ENCODE measurements at regions not wholly inside any gene's neighbourhood (a gene's known extent, or its start where the extent isn't known, plus 50 kb on each side); places are given as distances from the start of the nearest gene placed in this dataset.

DNA sequence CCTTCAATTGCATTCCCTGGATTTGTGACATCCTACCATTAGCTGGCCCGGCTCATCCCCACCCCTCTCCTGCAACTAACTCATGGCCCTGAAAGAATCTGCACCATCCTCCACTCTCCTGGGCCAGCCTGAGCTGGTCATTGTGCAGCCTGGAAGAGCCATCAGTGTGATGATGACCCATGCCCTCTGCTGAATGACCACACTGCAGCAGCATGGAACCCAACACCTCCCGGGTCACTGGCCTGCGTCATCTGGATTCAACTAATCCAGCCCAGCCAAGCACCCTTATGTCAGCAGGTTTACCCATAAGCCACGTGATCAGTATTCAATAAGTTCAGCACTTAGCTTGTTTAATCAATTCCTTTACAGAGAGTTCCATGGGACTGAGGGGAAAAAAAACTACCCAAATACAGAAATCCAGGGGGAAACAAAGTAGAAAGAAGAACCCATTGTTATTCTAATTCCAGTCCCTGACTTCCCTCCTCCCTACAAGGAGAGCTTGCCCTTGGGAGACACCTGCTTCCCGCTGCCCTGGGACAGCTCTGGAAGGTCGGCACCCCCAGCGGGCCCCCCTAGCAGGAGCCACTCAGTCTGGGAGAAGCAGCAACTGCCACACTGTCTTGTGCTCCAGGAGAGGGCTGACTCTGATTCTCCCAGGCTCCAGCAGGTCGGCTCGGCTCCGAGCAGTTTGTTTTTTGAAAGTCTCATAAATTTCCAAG is 309.1 kb upstream of the TLE3 start:
- H3K4me1 ChIP-seq, result no peaks in the 10 kb centered on the region
- H3K9me3 ChIP-seq (ENCODE audit: control insufficient read depth, low read length), result no peaks in the 10 kb centered on the region
- H3K4me2 ChIP-seq (ENCODE audit: low read length), result no peak overlapping the region
- no peaks in the 10 kb centered on the region for H3K79me2 ChIP-seq
- H3K9ac ChIP-seq, result no peak overlapping the region
- H3K4me3 ChIP-seq (ENCODE audit: low read depth, low read length), result no peak overlapping the region
- H3K27ac ChIP-seq, result no peak overlapping the region
- H3K27me3 ChIP-seq (ENCODE audit: control insufficient read depth, insufficient read depth, low read length), result no peaks in the 10 kb centered on the region
- H3K36me3 ChIP-seq (ENCODE audit: control insufficient read depth, insufficient read depth, low read length), result no peaks in the 10 kb centered on the region
- no peak overlapping the region for H2AFZ ChIP-seq
- TF ChIP-seq CTCF (IDR thresholded peaks at IDR 0.05), result no peak

DNA sequence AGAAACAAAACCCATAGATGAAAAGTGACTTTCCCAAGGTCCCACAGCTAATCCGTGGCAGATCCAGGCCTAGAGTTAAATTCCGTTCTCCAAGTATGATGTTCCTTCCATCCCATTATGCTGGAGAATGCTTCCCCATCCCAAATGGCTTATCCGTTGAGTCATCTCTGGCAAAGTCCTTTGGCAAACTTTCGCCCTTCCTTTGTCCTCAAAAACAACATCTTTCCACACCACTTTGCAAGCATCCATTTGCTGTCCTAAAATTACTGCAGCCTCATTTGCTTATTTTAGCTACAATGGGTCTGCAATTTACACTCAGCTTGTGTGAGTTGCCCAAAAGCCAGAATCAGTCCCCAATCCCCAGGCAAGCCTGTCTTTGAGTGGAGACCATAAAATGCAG is 304.0 kb upstream of the TLE3 start:
- Histone ChIP-seq H3K4me1 (no peaks in the 10 kb centered on the region), H3K9ac (no peak overlapping the region), H3K27me3 (ENCODE audit: control insufficient read depth, insufficient read depth, low read length) (no peaks in the 10 kb centered on the region), H3K27ac (no peak overlapping the region), H3K4me3 (ENCODE audit: low read depth, low read length) (no peak overlapping the region), H3K36me3 (ENCODE audit: control insufficient read depth, insufficient read depth, low read length) (no peaks in the 10 kb centered on the region), H3K4me2 (ENCODE audit: low read length) (no peak overlapping the region), H3K79me2 (no peaks in the 10 kb centered on the region), H3K9me3 (ENCODE audit: control insufficient read depth, low read length) (no peaks in the 10 kb centered on the region), H2AFZ (no peak overlapping the region)
- no peak for TF ChIP-seq CTCF (IDR thresholded peaks at IDR 0.05)

DNA sequence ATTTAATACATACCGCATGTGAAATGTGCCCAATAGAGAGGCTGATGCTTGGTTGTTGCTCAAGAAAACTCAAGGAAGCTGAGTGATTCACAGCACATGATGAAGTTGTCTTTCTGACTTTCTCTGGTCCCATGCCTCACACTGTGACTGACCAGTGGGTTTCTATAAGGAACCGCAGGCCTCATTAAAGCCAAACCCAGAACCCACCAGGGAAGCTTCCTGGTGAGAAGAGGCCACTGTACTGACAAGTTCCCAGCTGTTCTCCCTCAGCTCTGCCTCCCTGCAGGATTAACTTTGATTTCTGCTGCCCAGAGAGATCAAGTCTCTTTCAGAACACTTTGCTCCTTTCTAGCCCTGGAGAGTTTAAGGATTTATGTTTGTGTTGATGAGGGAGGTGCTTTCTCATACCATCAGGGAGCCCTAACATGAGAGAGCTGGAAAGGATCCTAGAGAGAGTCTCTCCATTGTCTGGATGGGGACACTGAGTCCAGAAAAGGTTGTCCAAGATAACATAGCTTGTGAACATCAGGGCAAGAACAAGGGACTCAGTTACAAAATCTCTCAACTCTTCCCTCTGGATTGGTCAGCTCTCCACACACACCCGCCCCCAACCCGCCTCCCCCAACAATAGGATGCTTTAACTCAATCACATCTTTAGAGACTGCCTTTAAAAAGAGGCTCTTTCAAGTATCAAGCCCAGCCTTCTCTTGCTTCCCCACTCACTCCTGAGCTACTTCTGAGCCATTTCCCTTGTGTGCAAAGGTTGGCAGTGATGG is 303.2 kb upstream of the TLE3 start:
- no peak overlapping the region for H2AFZ ChIP-seq
- no peak overlapping the region for H3K9ac ChIP-seq
- no peaks in the 10 kb centered on the region for H3K4me1 ChIP-seq
- TF ChIP-seq CTCF (IDR thresholded peaks at IDR 0.05), result no peak
- H3K4me3 ChIP-seq (ENCODE audit: low read depth, low read length), result no peak overlapping the region
- H3K4me2 ChIP-seq (ENCODE audit: low read length), result no peak overlapping the region
- H3K27me3 ChIP-seq (ENCODE audit: control insufficient read depth, insufficient read depth, low read length), result no peaks in the 10 kb centered on the region
- no peak overlapping the region for H3K27ac ChIP-seq
- H3K9me3 ChIP-seq (ENCODE audit: control insufficient read depth, low read length), result no peaks in the 10 kb centered on the region
- no peaks in the 10 kb centered on the region for H3K36me3 ChIP-seq (ENCODE audit: control insufficient read depth, insufficient read depth, low read length)
- no peaks in the 10 kb centered on the region for H3K79me2 ChIP-seq

DNA sequence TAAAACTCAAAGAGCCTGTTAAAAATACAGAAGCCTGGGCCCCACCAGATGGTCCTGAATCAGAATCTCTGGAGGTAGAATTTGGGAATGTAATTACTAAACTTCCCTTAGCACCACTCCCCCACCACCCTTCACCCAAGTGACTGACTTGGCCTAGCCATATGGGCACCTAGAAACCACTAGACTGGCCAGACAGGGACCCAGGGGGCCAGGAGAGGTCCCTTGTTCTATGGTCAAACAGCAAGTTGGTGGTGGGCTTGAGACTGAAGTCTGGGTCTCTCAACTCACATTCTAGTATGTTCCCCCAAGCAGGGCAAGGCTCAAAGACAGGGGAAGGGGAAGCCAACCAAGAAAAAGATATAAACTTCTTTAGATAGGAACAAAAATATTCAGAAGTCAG is 301.5 kb upstream of the TLE3 start:
- TF ChIP-seq CTCF (IDR thresholded peaks at IDR 0.05), result no peak
- H3K27me3 ChIP-seq (ENCODE audit: control insufficient read depth, insufficient read depth, low read length), result no peaks in the 10 kb centered on the region
- H3K9me3 ChIP-seq (ENCODE audit: control insufficient read depth, low read length), result no peaks in the 10 kb centered on the region
- no peak overlapping the region for H3K4me3 ChIP-seq (ENCODE audit: low read depth, low read length)
- H3K9ac ChIP-seq, result no peak overlapping the region
- no peak overlapping the region for H3K27ac ChIP-seq
- H3K4me1 ChIP-seq, result no peaks in the 10 kb centered on the region
- H3K36me3 ChIP-seq (ENCODE audit: control insufficient read depth, insufficient read depth, low read length), result no peaks in the 10 kb centered on the region
- H2AFZ ChIP-seq, result no peak overlapping the region
- H3K4me2 ChIP-seq (ENCODE audit: low read length), result no peak overlapping the region
- H3K79me2 ChIP-seq, result no peaks in the 10 kb centered on the region

Data from parathyroid adenoma (tissue), 2 donors.